PC-9 (cell line): ENCODE measurements at regions not wholly inside any gene's neighbourhood (a gene's known extent, or its start where the extent isn't known, plus 50 kb on each side); places are given as distances from the start of the nearest gene placed in this dataset.

Experiments used
- BruUV-seq: library from RNA; stranded (reverse); fragments of 400-500 nt; replicated peaks from 2 replicates; lab custom pipeline; 2021; lab: Mats Ljungman, UMichigan
- CTCF ChIA-PET: fragments of 300-600 bp; sonication (Branson Sonifier 250); formaldehyde crosslinking; loops from one replicate; lab custom pipeline; 2022; ENCODE audit warnings: antibody characterized with exemption; lab: Charles Lee
- POLR2A ChIA-PET: fragments of 300-600 bp; sonication (Branson Sonifier 250); formaldehyde crosslinking; loops from one replicate; lab custom pipeline; 2022; ENCODE audit warnings: antibody characterized with exemption; ENCODE audit not compliant: unreplicated experiment; lab: Charles Lee
- DNase-seq, 2 experiments: peaks; one replicate each; pipeline versions ENCODE4 v3.0.0 to v3.0.0-alpha.2; 2015 to 2022; ENCODE audit warnings: mixed read lengths in 1 of 2
- H2AFZ ChIP-seq: fragments of 200-600 bp; sonication (generic); 2 replicates; pipeline ENCODE4 v1.8.1; 2017; ENCODE audit warnings: antibody characterized with exemption
- H3F3A ChIP-seq: fragments of 200-600 bp; sonication (generic); 2 replicates; pipeline ENCODE4 v1.8.1; 2017; ENCODE audit warnings: antibody characterized with exemption, mild to moderate bottlenecking, low read depth; ENCODE audit not compliant: insufficient read depth
- H3K27ac ChIP-seq: fragments of 200-600 bp; sonication (generic); 2 replicates; pipeline ENCODE4 v1.6.1; 2016; ENCODE audit warnings: mixed run types
- H3K27me3 ChIP-seq: fragments of 200-600 bp; sonication (generic); 2 replicates; pipeline ENCODE4 v1.6.1; 2016; ENCODE audit warnings: low read depth, mixed run types; ENCODE audit not compliant: insufficient read depth
- H3K36me3 ChIP-seq: fragments of 200-600 bp; sonication (generic); 2 replicates; pipeline ENCODE4 v1.6.1; 2016; ENCODE audit warnings: low read depth, mixed run types
- H3K4me1 ChIP-seq: fragments of 200-600 bp; sonication (generic); replicated peaks from 2 replicates; pipeline ENCODE4 v1.6.1; 2016; ENCODE audit warnings: mixed run types; ENCODE audit not compliant: insufficient read depth
- H3K4me2 ChIP-seq: fragments of 200-600 bp; sonication (generic); 2 replicates; pipeline ENCODE4 v1.6.1; 2017; ENCODE audit warnings: mixed run types
- H3K4me3 ChIP-seq: fragments of 200-600 bp; sonication (generic); 2 replicates; pipeline ENCODE4 v1.6.1; 2016; ENCODE audit warnings: mixed run types
- H3K79me2 ChIP-seq: fragments of 200-600 bp; sonication (generic); 2 replicates; pipeline ENCODE4 v1.6.1; 2017; ENCODE audit warnings: low read depth, mixed run types
- H3K9me2 ChIP-seq: fragments of 200-600 bp; sonication (generic); 2 replicates; pipeline ENCODE4 v1.8.1; 2017; ENCODE audit warnings: mild to moderate bottlenecking; ENCODE audit not compliant: insufficient read depth
- H3K9me3 ChIP-seq: fragments of 200-600 bp; sonication (generic); 2 replicates; pipeline ENCODE4 v1.8.1; 2016; ENCODE audit warnings: low read depth; ENCODE audit not compliant: insufficient read depth
- H4K20me1 ChIP-seq: fragments of 200-600 bp; sonication (generic); 2 replicates; pipeline ENCODE4 v1.8.1; 2017; ENCODE audit not compliant: insufficient read depth
- CTCF ChIP-seq: fragments of 200-600 bp; sonication (generic); conservative IDR thresholded peaks from 2 replicates; pipeline ENCODE4 v1.6.1; 2017; ENCODE audit warnings: mixed run types, antibody characterized with exemption, mild to moderate bottlenecking, moderate library complexity
- EZH2 ChIP-seq: fragments of 200-600 bp; sonication (generic); IDR thresholded peaks from 2 replicates; pipeline ENCODE4 v1.8.0; 2017; ENCODE audit warnings: antibody characterized with exemption, low read depth
- intact Hi-C: fragments of 100-400 bp; cut with micrococcal nuclease; formaldehyde crosslinking; loops from one replicate; pipeline ENCODE4 v1.10.0; 2022; ENCODE audit not compliant: unreplicated experiment

GRCh38 chr21:35954066-35954465 lies 106.3 kb downstream of the SETD4 start:
- H3K79me2 ChIP-seq = no peaks in the 10 kb centered on the region
- TF ChIP-seq CTCF (no peak), EZH2 (no peak)
- no peaks in the 10 kb centered on the region for H4K20me1 ChIP-seq
- BruUV-seq = no TSS peak
- no peaks in the 10 kb centered on the region for H3F3A ChIP-seq
- CTCF ChIA-PET = no interaction called here
- no peaks in the 10 kb centered on the region for H3K9me3 ChIP-seq
- DNase-seq = no peak
- no peak overlapping the region for H3K4me2 ChIP-seq
- no peaks in the 10 kb centered on the region for H3K36me3 ChIP-seq
- no peak overlapping the region for H2AFZ ChIP-seq
- H3K27ac ChIP-seq = no peak overlapping the region
- no peak overlapping the region for H3K4me3 ChIP-seq
- H3K9me2 ChIP-seq = no peaks in the 10 kb centered on the region
- POLR2A ChIA-PET = no interaction called here
- no peaks in the 10 kb centered on the region for H3K4me1 ChIP-seq
- H3K27me3 ChIP-seq = no peaks in the 10 kb centered on the region
- intact Hi-C loops = no loop called here

- no peak overlapping the region for H2AFZ ChIP-seq
- H3K4me1 ChIP-seq = no peaks in the 10 kb centered on the region
- no peaks in the 10 kb centered on the region for H4K20me1 ChIP-seq
- intact Hi-C loops = no loop called here
- DNase-seq = no peak
- H3K4me3 ChIP-seq = no peak overlapping the region
- no peaks in the 10 kb centered on the region for H3K36me3 ChIP-seq
- H3K9me3 ChIP-seq = no peaks in the 10 kb centered on the region
- TF ChIP-seq EZH2 (no peak), CTCF (no peak)
- H3F3A ChIP-seq = no peaks in the 10 kb centered on the region
- no TSS peak for BruUV-seq
- ChIA-PET CTCF (no interaction called here), POLR2A (interaction anchor here (0.7 kb wide), 1 partner anchor 1371 kb away, joined by 3 read pairs; no protein-coding TSS in a partner anchor)
- H3K27me3 ChIP-seq = no peaks in the 10 kb centered on the region
- no peak overlapping the region for H3K27ac ChIP-seq
- H3K9me2 ChIP-seq = no peaks in the 10 kb centered on the region
- no peak overlapping the region for H3K4me2 ChIP-seq
- H3K79me2 ChIP-seq = no peaks in the 10 kb centered on the region
These were observed 106.7 kb downstream of the SETD4 start for GRCh38 chr21:35953597-35953996.

DNA sequence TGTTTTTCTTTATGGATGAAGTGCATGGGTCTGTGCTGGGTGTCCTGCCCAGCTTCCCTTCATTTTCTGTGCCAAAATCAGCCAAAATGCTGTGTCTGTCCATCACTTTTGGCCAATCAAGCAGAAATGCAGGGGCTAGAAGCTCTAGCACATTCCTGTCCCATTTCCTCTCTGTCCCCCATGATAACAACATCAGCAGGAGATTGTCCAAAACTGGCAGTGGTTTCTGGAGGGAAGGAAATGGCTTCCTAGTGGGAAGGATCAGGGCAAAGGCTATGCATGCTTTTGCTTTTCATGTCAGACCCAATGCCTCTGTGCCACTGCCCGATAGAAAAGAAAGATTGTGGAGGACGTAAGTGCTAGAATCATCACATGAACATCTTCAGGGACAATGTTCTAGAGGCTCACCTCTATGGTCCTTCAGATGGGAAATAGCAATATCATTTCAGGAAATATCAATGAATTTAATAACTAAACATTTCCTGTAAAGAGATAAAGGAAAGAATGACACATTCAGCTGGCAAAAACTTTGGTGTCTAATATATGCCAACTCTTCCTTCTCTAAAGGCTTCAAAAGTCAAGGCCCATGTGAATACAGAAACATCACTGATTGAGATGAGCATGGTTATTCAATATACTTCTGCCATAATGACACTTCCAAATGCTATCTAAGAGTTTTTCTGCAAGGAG lies 107.5 kb downstream of the SETD4 start:
- Histone ChIP-seq H3K4me1 (no peaks in the 10 kb centered on the region), H2AFZ (no peak overlapping the region), H3K4me3 (no peak overlapping the region), H4K20me1 (no peaks in the 10 kb centered on the region), H3K79me2 (no peaks in the 10 kb centered on the region), H3K4me2 (no peak overlapping the region), H3F3A (no peaks in the 10 kb centered on the region), H3K9me3 (no peaks in the 10 kb centered on the region), H3K9me2 (no peaks in the 10 kb centered on the region), H3K27ac (no peak overlapping the region), H3K27me3 (no peaks in the 10 kb centered on the region), H3K36me3 (no peaks in the 10 kb centered on the region)
- ChIA-PET CTCF (no interaction called here), POLR2A (interaction anchor here (0.7 kb wide), 1 partner anchor 1370 kb away, joined by 3 read pairs; no protein-coding TSS in a partner anchor)
- intact Hi-C loops = no loop called here
- DNase-seq = no peak
- no TSS peak for BruUV-seq
- TF ChIP-seq EZH2 (no peak), CTCF (no peak)
